Vagina (tissue), 2 donors: ENCODE measurements at regions not wholly inside any gene's neighbourhood (a gene's known extent, or its start where the extent isn't known, plus 50 kb on each side); places are given as distances from the start of the nearest gene placed in this dataset.

Source experiments
- DNase-seq, 2 donors: peaks; one replicate each; pipeline ENCODE4 v3.0.0-alpha.2; 2017; ENCODE audit errors: extremely low spot score in 2 of 2
- H3K27ac ChIP-seq: fragments of 200-600 bp; sonication (generic); one replicate; pipeline ENCODE4 v1.5.1; 2019
- H3K27me3 ChIP-seq: fragments of 200-600 bp; sonication (generic); one replicate; pipeline ENCODE4 v1.5.1; 2019
- H3K36me3 ChIP-seq, 2 donors: fragments of 200-600 bp; sonication (generic); one replicate each; pipeline ENCODE4 v1.5.1; 2017 to 2019
- H3K4me1 ChIP-seq: fragments of 200-600 bp; sonication (generic); one replicate; pipeline ENCODE4 v1.5.1; 2019
- H3K4me3 ChIP-seq, 2 donors: fragments of 200-600 bp; sonication (generic); 1 replicate in 1 of 2; 2 replicates in 1 of 2; pipeline ENCODE4 v1.5.1; 2016 to 2019
- H3K9me3 ChIP-seq: fragments of 200-600 bp; sonication (generic); one replicate; pipeline ENCODE4 v1.5.1; 2019
- CTCF ChIP-seq, 3 experiments: fragments of 450-650 bp in 2 of 3; fragments of 200-600 bp in 1 of 3; sonication (generic) in 1 of 3; IDR thresholded peaks; one replicate each; pipeline ENCODE4 v1.5.1; 2017 to 2019; ENCODE audit warnings: antibody characterized with exemption in 3 of 3, mild to moderate bottlenecking in 2 of 3, moderate library complexity in 2 of 3
- POLR2A ChIP-seq, 2 donors: fragments of 450-650 bp; IDR thresholded peaks; one replicate each; pipeline ENCODE4 v1.6.1; 2017; ENCODE audit warnings: antibody characterized with exemption in 2 of 2, mild to moderate bottlenecking in 2 of 2, moderate library complexity in 2 of 2
- POLR2AphosphoS5 ChIP-seq, 2 donors: sonication (generic); formaldehyde crosslinking; IDR thresholded peaks; one replicate each; pipeline ENCODE4 v1.9.0; 2017; ENCODE audit warnings: antibody characterized with exemption in 2 of 2, mild to moderate bottlenecking in 2 of 2, low read depth in 1 of 2; ENCODE audit not compliant: insufficient read depth in 1 of 2
- intact Hi-C: fragments of 100-400 bp; cut with DNase I; formaldehyde crosslinking; loops from one replicate; pipeline ENCODE4 v1.15.1; 2023

DNA sequence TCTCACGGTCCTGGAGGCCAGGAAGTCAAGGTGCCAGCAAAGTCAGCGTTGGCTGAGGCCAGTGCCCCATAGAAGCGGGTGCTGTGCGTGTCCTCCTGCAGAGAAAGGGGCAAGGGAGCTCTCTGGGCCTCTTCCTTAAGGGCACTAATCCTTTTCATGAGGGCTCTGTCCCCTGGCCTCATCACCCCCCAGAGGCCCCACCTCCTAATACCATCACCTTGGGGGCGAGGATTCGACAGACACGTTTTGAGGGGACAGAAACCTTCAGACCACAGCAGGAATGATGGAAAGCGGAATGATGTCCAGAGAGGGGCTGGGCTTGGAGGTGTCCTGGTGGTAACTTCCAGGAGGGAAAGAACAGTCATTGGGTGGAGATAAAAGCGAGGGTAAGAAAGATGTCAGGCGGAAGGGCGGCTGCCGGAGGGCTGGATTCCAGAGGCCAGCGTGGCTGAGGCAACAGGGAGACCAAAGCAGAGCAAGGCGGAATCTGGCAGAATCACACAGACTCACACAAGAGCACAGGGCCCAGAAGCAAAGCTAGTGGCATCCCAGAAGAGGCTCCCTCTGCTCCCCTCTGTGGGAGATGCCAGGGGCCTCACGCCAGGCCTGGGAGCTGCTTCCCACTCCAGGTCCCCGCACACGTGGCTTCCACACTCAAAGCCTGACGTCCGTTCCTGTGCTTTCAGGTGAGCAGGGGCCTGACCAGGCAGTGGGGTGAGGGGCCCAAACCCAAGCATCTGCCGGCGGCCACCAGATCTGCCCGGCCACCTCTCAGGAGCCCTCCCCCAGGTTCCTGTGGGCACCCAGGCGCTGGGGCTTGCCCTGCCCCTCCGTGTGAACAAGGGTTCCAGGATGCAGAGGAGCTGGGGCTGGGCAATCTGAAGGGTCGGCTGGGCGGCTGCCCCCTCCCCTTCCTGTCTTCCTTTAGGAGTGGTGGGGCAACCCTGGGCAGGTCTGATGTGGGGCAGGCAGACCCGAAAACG is 784.5 kb downstream of the BRD1 start:
- TF ChIP-seq POLR2AphosphoS5 (IDR thresholded peaks at IDR 0.05; ENCODE audit: insufficient read depth in 1 of 2, low read depth in 1 of 2) (no peak), POLR2A (IDR thresholded peaks at IDR 0.05) (no peak), CTCF (IDR thresholded peaks at IDR 0.05) (no peak)
- Histone ChIP-seq H3K9me3 (no peaks in the 10 kb centered on the region), H3K36me3 (no peaks in the 10 kb centered on the region), H3K4me3 (no peak overlapping the region), H3K27ac (no peak overlapping the region), H3K27me3 (no peaks in the 10 kb centered on the region), H3K4me1 (no peaks in the 10 kb centered on the region)
- intact Hi-C loops: no loop called here
- DNase-seq: no peak

DNA sequence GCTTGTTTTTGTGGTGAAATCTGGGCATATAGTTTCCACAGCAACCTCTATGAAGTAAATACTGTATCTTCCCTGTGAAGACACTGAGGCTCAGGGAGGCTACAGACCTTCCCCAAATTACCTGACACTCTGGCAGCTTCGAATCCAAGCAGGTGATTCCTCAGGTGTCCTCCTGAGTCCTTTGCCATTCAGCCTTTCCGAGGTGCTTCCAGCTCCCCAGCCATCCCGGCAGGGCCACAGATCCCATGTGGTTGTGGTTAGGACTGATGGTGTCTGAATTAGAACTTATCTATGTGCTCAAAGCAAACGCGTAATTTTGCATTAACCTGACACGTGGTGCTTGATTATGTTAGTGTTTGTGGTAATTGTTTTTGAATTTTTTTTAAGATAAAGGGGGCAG is 785.6 kb downstream of the BRD1 start:
- Histone ChIP-seq H3K27me3 (no peaks in the 10 kb centered on the region), H3K9me3 (no peaks in the 10 kb centered on the region)
- TF ChIP-seq POLR2AphosphoS5 (IDR thresholded peaks at IDR 0.05; ENCODE audit: insufficient read depth in 1 of 2, low read depth in 1 of 2) (no peak), CTCF (IDR thresholded peaks at IDR 0.05) (no peak), POLR2A (IDR thresholded peaks at IDR 0.05) (no peak)

GRCh38 chr22:49040754-49041467 is 786.8 kb downstream of the BRD1 start:
- TF ChIP-seq POLR2AphosphoS5 (IDR thresholded peaks at IDR 0.05; ENCODE audit: insufficient read depth in 1 of 2, low read depth in 1 of 2) (no peak), POLR2A (IDR thresholded peaks at IDR 0.05) (no peak), CTCF (IDR thresholded peaks at IDR 0.05) (no peak)
- no peaks in the 10 kb centered on the region for H3K36me3 ChIP-seq
- no peaks in the 10 kb centered on the region for H3K4me1 ChIP-seq
- no peaks in the 10 kb centered on the region for H3K9me3 ChIP-seq
- DNase-seq: no peak
- no peaks in the 10 kb centered on the region for H3K27me3 ChIP-seq
- H3K27ac ChIP-seq: no peak overlapping the region
- intact Hi-C loops: no loop called here
- H3K4me3 ChIP-seq: no peak overlapping the region

More for the DNA sequence above, 785.6 kb downstream of the BRD1 start:
- Histone ChIP-seq H3K27ac (no peak overlapping the region), H3K36me3 (no peaks in the 10 kb centered on the region), H3K4me1 (no peaks in the 10 kb centered on the region), H3K4me3 (no peak overlapping the region)
- DNase-seq: no peak
- intact Hi-C loops: no loop called here

GRCh38 chr22:49040111-49040510 is 787.6 kb downstream of the BRD1 start:
- intact Hi-C loops: no loop called here
- no peak overlapping the region for H3K4me3 ChIP-seq
- TF ChIP-seq POLR2A (IDR thresholded peaks at IDR 0.05): no peak
- no peak for TF ChIP-seq POLR2AphosphoS5 (IDR thresholded peaks at IDR 0.05; ENCODE audit: insufficient read depth in 1 of 2, low read depth in 1 of 2)
- no peak for TF ChIP-seq CTCF (IDR thresholded peaks at IDR 0.05)
- H3K9me3 ChIP-seq: no peaks in the 10 kb centered on the region
- H3K4me1 ChIP-seq: no peaks in the 10 kb centered on the region
- no peaks in the 10 kb centered on the region for H3K27me3 ChIP-seq
- no peaks in the 10 kb centered on the region for H3K36me3 ChIP-seq
- no peak for DNase-seq
- no peak overlapping the region for H3K27ac ChIP-seq
